GM23338 (cell line): ENCODE measurements at regions not wholly inside any gene's neighbourhood (a gene's known extent, or its start where the extent isn't known, plus 50 kb on each side); places are given as distances from the start of the nearest gene placed in this dataset.

Experiments
- ATAC-seq: fragments of 200-7000 bp; cut with Tn5 transposase; 3 replicates; pipeline ENCODE4 v1.9.1; 2020
- DNase-seq: peaks from one replicate; pipeline ENCODE4 v3.0.0-alpha.2; 2015; ENCODE audit warnings: low spot score
- H2AFZ ChIP-seq: fragments of 200-600 bp; sonication (generic); 2 replicates; pipeline ENCODE4 v1.8.0; 2016; ENCODE audit warnings: antibody characterized with exemption, mild to moderate bottlenecking, moderate library complexity
- H3F3A ChIP-seq: fragments of 200-600 bp; sonication (generic); replicated peaks from 2 replicates; pipeline ENCODE4 v1.8.0; 2017; ENCODE audit warnings: antibody characterized with exemption, mixed run types, low read depth
- H3K27ac ChIP-seq: fragments of 200-600 bp; sonication (generic); 2 replicates; pipeline ENCODE4 v1.6.1; 2016; ENCODE audit warnings: low read depth
- H3K27me3 ChIP-seq: fragments of 200-600 bp; sonication (generic); 2 replicates; pipeline ENCODE4 v1.8.0; 2016; ENCODE audit warnings: mild to moderate bottlenecking, mixed run types, moderate library complexity; ENCODE audit not compliant: insufficient read depth
- H3K36me3 ChIP-seq: fragments of 200-600 bp; sonication (generic); 2 replicates; pipeline ENCODE4 v1.8.0; 2016; ENCODE audit warnings: mild to moderate bottlenecking; ENCODE audit not compliant: insufficient read depth
- H3K4me1 ChIP-seq: fragments of 200-600 bp; sonication (generic); 2 replicates; pipeline ENCODE4 v1.8.0; 2016; ENCODE audit warnings: mild to moderate bottlenecking, moderate library complexity; ENCODE audit not compliant: insufficient read depth
- H3K4me2 ChIP-seq: fragments of 200-600 bp; sonication (generic); 2 replicates; pipeline ENCODE4 v1.7.1; 2017; ENCODE audit warnings: mixed run types
- H3K4me3 ChIP-seq: fragments of 200-600 bp; sonication (generic); 2 replicates; pipeline ENCODE4 v1.6.1; 2016; ENCODE audit warnings: mixed run types
- H3K79me2 ChIP-seq: fragments of 200-600 bp; sonication (generic); replicated peaks from 2 replicates; pipeline ENCODE4 v1.8.0; 2017; ENCODE audit warnings: mild to moderate bottlenecking; ENCODE audit not compliant: insufficient read depth
- H3K9me2 ChIP-seq: fragments of 200-600 bp; sonication (generic); 2 replicates; pipeline ENCODE4 v1.8.0; 2017; ENCODE audit not compliant: insufficient read depth
- H4K20me1 ChIP-seq: fragments of 200-600 bp; sonication (generic); replicated peaks from 2 replicates; pipeline ENCODE4 v1.8.0; 2017; ENCODE audit warnings: mild to moderate bottlenecking; ENCODE audit not compliant: insufficient read depth
- H3K27ac Mint-ChIP-seq: 2 replicates; pipeline ENCODE4 v1.8.0; 2020; ENCODE audit warnings: inconsistent platforms, mild to moderate bottlenecking, moderate library complexity, mixed read lengths
- H3K27me3 Mint-ChIP-seq: 3 replicates; pipeline ENCODE4 v1.8.0; 2022; ENCODE audit warnings: low read depth, mild to moderate bottlenecking, moderate library complexity, mixed read lengths, inconsistent platforms; ENCODE audit not compliant: insufficient read depth, poor library complexity
- H3K36me3 Mint-ChIP-seq: 3 replicates; pipeline ENCODE4 v1.8.0; 2021; ENCODE audit warnings: low read depth, mild to moderate bottlenecking, inconsistent platforms, moderate library complexity, mixed read lengths
- H3K4me1 Mint-ChIP-seq: 3 replicates; pipeline ENCODE4 v1.8.0; 2020; ENCODE audit warnings: mild to moderate bottlenecking, inconsistent platforms, mixed read lengths
- H3K4me3 Mint-ChIP-seq: 3 replicates; pipeline ENCODE4 v1.8.0; 2021; ENCODE audit warnings: moderate library complexity, mild to moderate bottlenecking, inconsistent platforms, mixed read lengths
- H3K9me3 Mint-ChIP-seq: 3 replicates; pipeline ENCODE4 v1.8.0; 2020; ENCODE audit warnings: moderate library complexity, mild to moderate bottlenecking, inconsistent platforms, mixed read lengths
- CREB1 ChIP-seq: fragments of 250-450 bp; sonication (Bioruptor Pico); IDR thresholded peaks from 2 replicates; pipeline ENCODE4 v1.5.0; 2020; ENCODE audit warnings: low read depth, mild to moderate bottlenecking, moderate library complexity
- EZH2 ChIP-seq: fragments of 200-600 bp; sonication (generic); IDR thresholded peaks from one replicate; pipeline ENCODE4 v1.8.0; 2017; ENCODE audit warnings: antibody characterized with exemption, mild to moderate bottlenecking, low read depth; ENCODE audit not compliant: unreplicated experiment
- EZH2phosphoT487 ChIP-seq: fragments of 200-600 bp; sonication (generic); IDR thresholded peaks from one replicate; pipeline ENCODE4 v1.8.1; 2018; ENCODE audit warnings: antibody characterized with exemption; ENCODE audit not compliant: unreplicated experiment
- JUNB ChIP-seq: IDR thresholded peaks from one replicate; pipeline ENCODE4 v1.6.1; 2016; ENCODE audit warnings: antibody characterized with exemption; ENCODE audit not compliant: unreplicated experiment
- NANOG ChIP-seq: IDR thresholded peaks from 2 replicates; pipeline ENCODE4 v1.6.1; 2016; ENCODE audit warnings: antibody characterized with exemption, borderline replicate concordance
- POLR2AphosphoS5 ChIP-seq: IDR thresholded peaks from 2 replicates; pipeline ENCODE4 v1.6.1; 2016; ENCODE audit warnings: antibody characterized with exemption, low read depth
- STAT1 ChIP-seq: IDR thresholded peaks from one replicate; pipeline ENCODE4 v1.6.1; 2016; ENCODE audit warnings: antibody characterized with exemption; ENCODE audit not compliant: unreplicated experiment
- ZNF114 ChIP-seq: fragments of 250-450 bp; sonication (Bioruptor Pico); IDR thresholded peaks from 2 replicates; pipeline ENCODE4 v1.5.0; 2020; ENCODE audit warnings: mild to moderate bottlenecking, moderate library complexity
- ZNF331 ChIP-seq: fragments of 250-450 bp; sonication (Bioruptor Pico); IDR thresholded peaks from 2 replicates; pipeline ENCODE4 v1.5.0; 2020; ENCODE audit warnings: low read depth, mild to moderate bottlenecking, moderate library complexity
- TF ChIP-seq, protein P1 (sequence below): fragments of 250-450 bp; sonication (Bioruptor Pico); IDR thresholded peaks from 2 replicates; pipeline ENCODE4 v1.5.0; 2020; ENCODE audit warnings: mild to moderate bottlenecking, moderate library complexity
- TF ChIP-seq, protein P2 (sequence below): IDR thresholded peaks from one replicate; pipeline ENCODE4 v1.6.1; 2018; ENCODE audit warnings: antibody characterized with exemption; ENCODE audit not compliant: unreplicated experiment
- TF ChIP-seq, protein P3 (sequence below): IDR thresholded peaks from 2 replicates; pipeline ENCODE4 v1.6.1; 2016; ENCODE audit warnings: antibody characterized with exemption

DNA sequence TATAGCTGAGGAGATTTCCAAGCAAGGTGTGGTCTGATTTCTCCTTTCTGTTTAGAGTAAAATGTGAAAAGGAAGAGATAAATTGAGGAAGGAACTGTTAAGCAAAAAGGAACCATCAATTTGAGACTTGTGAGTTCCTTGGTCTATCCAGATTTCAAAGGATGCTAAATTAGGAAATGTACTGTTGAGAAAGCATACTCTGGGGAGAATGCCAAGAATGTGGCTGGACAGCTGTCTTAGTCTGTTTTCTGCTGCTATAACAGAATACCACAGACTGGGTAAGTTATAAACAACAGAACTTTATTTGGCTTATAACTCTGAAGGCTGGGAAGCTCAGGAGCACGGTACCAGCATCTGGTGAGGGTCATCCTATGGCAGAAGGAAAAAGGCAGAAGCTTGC lies 1097.2 kb downstream of the TDRD15 start (continued):
- TF ChIP-seq, protein P1, sequence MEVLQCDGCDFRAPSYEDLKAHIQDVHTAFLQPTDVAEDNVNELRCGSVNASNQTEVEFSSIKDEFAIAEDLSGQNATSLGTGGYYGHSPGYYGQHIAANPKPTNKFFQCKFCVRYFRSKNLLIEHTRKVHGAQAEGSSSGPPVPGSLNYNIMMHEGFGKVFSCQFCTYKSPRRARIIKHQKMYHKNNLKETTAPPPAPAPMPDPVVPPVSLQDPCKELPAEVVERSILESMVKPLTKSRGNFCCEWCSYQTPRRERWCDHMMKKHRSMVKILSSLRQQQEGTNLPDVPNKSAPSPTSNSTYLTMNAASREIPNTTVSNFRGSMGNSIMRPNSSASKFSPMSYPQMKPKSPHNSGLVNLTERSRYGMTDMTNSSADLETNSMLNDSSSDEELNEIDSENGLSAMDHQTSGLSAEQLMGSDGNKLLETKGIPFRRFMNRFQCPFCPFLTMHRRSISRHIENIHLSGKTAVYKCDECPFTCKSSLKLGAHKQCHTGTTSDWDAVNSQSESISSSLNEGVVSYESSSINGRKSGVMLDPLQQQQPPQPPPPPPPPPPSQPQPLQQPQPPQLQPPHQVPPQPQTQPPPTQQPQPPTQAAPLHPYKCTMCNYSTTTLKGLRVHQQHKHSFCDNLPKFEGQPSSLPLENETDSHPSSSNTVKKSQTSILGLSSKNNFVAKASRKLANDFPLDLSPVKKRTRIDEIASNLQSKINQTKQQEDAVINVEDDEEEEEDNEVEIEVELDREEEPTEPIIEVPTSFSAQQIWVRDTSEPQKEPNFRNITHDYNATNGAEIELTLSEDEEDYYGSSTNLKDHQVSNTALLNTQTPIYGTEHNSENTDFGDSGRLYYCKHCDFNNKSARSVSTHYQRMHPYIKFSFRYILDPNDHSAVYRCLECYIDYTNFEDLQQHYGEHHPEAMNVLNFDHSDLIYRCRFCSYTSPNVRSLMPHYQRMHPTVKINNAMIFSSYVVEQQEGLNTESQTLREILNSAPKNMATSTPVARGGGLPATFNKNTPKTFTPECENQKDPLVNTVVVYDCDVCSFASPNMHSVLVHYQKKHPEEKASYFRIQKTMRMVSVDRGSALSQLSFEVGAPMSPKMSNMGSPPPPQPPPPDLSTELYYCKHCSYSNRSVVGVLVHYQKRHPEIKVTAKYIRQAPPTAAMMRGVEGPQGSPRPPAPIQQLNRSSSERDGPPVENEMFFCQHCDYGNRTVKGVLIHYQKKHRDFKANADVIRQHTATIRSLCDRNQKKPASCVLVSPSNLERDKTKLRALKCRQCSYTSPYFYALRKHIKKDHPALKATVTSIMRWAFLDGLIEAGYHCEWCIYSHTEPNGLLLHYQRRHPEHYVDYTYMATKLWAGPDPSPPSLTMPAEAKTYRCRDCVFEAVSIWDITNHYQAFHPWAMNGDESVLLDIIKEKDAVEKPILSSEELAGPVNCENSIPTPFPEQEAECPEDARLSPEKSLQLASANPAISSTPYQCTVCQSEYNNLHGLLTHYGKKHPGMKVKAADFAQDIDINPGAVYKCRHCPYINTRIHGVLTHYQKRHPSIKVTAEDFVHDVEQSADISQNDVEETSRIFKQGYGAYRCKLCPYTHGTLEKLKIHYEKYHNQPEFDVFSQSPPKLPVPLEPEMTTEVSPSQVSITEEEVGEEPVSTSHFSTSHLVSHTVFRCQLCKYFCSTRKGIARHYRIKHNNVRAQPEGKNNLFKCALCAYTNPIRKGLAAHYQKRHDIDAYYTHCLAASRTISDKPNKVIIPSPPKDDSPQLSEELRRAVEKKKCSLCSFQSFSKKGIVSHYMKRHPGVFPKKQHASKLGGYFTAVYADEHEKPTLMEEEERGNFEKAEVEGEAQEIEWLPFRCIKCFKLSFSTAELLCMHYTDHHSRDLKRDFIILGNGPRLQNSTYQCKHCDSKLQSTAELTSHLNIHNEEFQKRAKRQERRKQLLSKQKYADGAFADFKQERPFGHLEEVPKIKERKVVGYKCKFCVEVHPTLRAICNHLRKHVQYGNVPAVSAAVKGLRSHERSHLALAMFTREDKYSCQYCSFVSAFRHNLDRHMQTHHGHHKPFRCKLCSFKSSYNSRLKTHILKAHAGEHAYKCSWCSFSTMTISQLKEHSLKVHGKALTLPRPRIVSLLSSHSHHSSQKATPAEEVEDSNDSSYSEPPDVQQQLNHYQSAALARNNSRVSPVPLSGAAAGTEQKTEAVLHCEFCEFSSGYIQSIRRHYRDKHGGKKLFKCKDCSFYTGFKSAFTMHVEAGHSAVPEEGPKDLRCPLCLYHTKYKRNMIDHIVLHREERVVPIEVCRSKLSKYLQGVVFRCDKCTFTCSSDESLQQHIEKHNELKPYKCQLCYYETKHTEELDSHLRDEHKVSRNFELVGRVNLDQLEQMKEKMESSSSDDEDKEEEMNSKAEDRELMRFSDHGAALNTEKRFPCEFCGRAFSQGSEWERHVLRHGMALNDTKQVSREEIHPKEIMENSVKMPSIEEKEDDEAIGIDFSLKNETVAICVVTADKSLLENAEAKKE = no peak
- TF ChIP-seq EZH2phosphoT487 (no peak), JUNB (no peak), NANOG (no peak), STAT1 (no peak), POLR2AphosphoS5 (no peak), ZNF114 (CRISPR knock-in tag) (no peak)

DNA sequence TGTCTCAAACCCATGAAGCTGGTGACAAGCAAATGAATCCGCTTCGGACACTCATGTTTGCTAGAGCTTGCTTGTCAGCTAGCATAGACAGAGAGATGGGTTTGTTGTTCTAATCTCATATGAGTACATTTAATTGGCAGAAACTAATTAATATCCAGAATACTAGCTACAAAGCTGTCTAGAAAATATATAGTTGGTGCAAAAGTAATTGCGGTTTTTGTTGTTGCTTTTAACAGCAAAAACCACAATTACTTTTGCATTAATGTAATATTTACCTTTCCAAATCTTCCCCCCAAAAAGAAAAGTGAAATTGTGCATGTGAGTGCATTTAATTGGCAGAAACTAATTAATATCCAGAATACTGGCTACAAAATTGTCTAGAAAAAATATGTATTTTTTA lies 1115.2 kb downstream of the TDRD15 start:
- Mint-ChIP-seq H3K4me1 (no peaks in the 10 kb centered on the region), H3K9me3 (no peaks in the 10 kb centered on the region; the same call in 2 of the 3 replicates), H3K4me3 (no peak overlapping the region), H3K27me3 (no peaks in the 10 kb centered on the region), H3K36me3 (no peaks in the 10 kb centered on the region), H3K27ac (no peak overlapping the region)
- no peaks in the 10 kb centered on the region for H4K20me1 ChIP-seq
- H3K27me3 ChIP-seq = no peaks in the 10 kb centered on the region
- no peaks in the 10 kb centered on the region; the same call in 1 of the 2 replicates for H3K36me3 ChIP-seq
- H3K4me3 ChIP-seq = no peak overlapping the region
- no peak overlapping the region for H2AFZ ChIP-seq
- H3K9me2 ChIP-seq = no peaks in the 10 kb centered on the region
- no peak overlapping the region for H3K27ac ChIP-seq
- no peak for DNase-seq
- ATAC-seq = no peak
- no peak overlapping the region for H3K4me2 ChIP-seq
- H3K4me1 ChIP-seq = no peaks in the 10 kb centered on the region
- no peaks in the 10 kb centered on the region for H3K79me2 ChIP-seq
- H3F3A ChIP-seq = no peaks in the 10 kb centered on the region
- TF ChIP-seq POLR2AphosphoS5 (no peak), CREB1 (no peak), JUNB (no peak), ZNF114 (CRISPR knock-in tag) (no peak), EZH2phosphoT487 (no peak), STAT1 (no peak), ZNF331 (CRISPR knock-in tag) (no peak), NANOG (no peak), EZH2 (no peak)
- TF ChIP-seq, protein P2, sequence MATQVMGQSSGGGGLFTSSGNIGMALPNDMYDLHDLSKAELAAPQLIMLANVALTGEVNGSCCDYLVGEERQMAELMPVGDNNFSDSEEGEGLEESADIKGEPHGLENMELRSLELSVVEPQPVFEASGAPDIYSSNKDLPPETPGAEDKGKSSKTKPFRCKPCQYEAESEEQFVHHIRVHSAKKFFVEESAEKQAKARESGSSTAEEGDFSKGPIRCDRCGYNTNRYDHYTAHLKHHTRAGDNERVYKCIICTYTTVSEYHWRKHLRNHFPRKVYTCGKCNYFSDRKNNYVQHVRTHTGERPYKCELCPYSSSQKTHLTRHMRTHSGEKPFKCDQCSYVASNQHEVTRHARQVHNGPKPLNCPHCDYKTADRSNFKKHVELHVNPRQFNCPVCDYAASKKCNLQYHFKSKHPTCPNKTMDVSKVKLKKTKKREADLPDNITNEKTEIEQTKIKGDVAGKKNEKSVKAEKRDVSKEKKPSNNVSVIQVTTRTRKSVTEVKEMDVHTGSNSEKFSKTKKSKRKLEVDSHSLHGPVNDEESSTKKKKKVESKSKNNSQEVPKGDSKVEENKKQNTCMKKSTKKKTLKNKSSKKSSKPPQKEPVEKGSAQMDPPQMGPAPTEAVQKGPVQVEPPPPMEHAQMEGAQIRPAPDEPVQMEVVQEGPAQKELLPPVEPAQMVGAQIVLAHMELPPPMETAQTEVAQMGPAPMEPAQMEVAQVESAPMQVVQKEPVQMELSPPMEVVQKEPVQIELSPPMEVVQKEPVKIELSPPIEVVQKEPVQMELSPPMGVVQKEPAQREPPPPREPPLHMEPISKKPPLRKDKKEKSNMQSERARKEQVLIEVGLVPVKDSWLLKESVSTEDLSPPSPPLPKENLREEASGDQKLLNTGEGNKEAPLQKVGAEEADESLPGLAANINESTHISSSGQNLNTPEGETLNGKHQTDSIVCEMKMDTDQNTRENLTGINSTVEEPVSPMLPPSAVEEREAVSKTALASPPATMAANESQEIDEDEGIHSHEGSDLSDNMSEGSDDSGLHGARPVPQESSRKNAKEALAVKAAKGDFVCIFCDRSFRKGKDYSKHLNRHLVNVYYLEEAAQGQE = no peak
- TF ChIP-seq, protein P3, sequence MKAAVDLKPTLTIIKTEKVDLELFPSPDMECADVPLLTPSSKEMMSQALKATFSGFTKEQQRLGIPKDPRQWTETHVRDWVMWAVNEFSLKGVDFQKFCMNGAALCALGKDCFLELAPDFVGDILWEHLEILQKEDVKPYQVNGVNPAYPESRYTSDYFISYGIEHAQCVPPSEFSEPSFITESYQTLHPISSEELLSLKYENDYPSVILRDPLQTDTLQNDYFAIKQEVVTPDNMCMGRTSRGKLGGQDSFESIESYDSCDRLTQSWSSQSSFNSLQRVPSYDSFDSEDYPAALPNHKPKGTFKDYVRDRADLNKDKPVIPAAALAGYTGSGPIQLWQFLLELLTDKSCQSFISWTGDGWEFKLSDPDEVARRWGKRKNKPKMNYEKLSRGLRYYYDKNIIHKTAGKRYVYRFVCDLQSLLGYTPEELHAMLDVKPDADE = no peak
